ENCODE measurements at regions not wholly inside any gene's neighbourhood (a gene's known extent, or its start where the extent isn't known, plus 50 kb on each side); places are given as distances from the start of the nearest gene placed in this dataset.
A peak's percentile ranks its signal among the peaks of the same experiment; 100 is the strongest.

DNA sequence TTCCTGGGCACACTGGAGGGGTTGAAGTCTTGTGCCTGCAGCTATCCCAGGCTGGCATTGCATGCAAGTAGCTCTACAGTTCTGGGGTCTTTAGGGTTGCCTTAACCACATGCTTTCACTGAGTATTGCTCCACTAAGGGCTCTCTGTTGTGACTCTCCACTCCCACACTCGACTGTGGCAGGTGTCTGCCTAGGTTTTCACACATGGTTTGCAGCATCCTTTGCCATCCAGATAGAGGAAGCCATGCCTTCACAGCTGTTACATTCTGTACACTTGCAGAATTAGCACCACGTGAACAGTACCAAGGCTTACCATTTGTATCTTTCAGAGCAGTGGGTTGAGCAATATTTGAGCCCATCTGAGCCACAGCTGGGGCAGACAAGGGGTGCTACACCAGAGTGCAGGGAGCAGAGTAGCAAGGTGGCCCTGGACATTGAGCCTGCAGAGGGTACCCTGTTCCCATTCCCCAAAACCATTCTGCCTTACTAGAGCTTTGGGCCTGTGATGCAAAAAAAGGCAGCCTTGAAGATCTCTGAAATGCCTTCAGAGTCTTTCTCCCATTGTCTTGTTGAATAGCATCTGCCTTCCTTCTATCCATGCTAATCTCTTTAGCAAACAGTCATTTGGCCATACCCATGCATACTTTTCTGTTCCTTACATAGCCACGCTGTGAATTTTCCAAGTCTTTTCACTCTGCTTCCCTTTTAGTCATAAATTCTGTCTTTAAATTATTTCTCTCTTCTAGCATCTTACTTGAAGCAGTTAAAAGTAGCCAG is 95.2 kb upstream of the PLCL2 start:
- H3K27me3 ChIP-seq (ENCODE audit: control insufficient read depth, insufficient read depth, low read length): no peaks in the 10 kb centered on the region
- H3K27ac ChIP-seq (ENCODE audit: low read length): peak overlapping the region; percentile 59
- H3K9me3 ChIP-seq (ENCODE audit: control insufficient read depth, insufficient read depth, low read length): no peaks in the 10 kb centered on the region
- H3K4me1 ChIP-seq (ENCODE audit: control insufficient read depth, insufficient read depth, low read length): peaks cover 5% of the 10 kb centered on the region
- no peak for DNase-seq (ENCODE audit: low read depth, low spot score)
- no peak overlapping the region for H3K4me3 ChIP-seq (ENCODE audit: low read length)
- H3K36me3 ChIP-seq (ENCODE audit: control insufficient read depth, insufficient read depth, low read length): no peaks in the 10 kb centered on the region; the same call in 1 of the 2 replicates
- WGBS (ENCODE audit: insufficient coverage, insufficient read length): no CpG with 5 or more reads among the region's 3 CpGs

- Histone ChIP-seq H3K36me3 (ENCODE audit: control insufficient read depth, insufficient read depth, low read length) (no peaks in the 10 kb centered on the region; the same call in 1 of the 2 replicates), H3K4me3 (ENCODE audit: low read length) (no peak overlapping the region), H3K27ac (ENCODE audit: low read length) (no peak overlapping the region), H3K27me3 (ENCODE audit: control insufficient read depth, insufficient read depth, low read length) (no peaks in the 10 kb centered on the region), H3K9me3 (ENCODE audit: control insufficient read depth, insufficient read depth, low read length) (no peaks in the 10 kb centered on the region), H3K4me1 (ENCODE audit: control insufficient read depth, insufficient read depth, low read length) (peaks cover 5% of the 10 kb centered on the region)
- WGBS (ENCODE audit: insufficient coverage, insufficient read length): no CpG with 5 or more reads among the region's 7 CpGs
- DNase-seq (ENCODE audit: low read depth, low spot score): no peak
These were observed 94.0 kb upstream of the PLCL2 start for GRCh38 chr3:16790432-16791400.

GRCh38 chr3:16793321-16793720 is 91.4 kb upstream of the PLCL2 start:
- Histone ChIP-seq H3K36me3 (ENCODE audit: control insufficient read depth, insufficient read depth, low read length) (no peaks in the 10 kb centered on the region; the same call in 1 of the 2 replicates), H3K27ac (ENCODE audit: low read length) (no peak overlapping the region), H3K9me3 (ENCODE audit: control insufficient read depth, insufficient read depth, low read length) (no peaks in the 10 kb centered on the region), H3K4me3 (ENCODE audit: low read length) (no peak overlapping the region), H3K27me3 (ENCODE audit: control insufficient read depth, insufficient read depth, low read length) (no peaks in the 10 kb centered on the region), H3K4me1 (ENCODE audit: control insufficient read depth, insufficient read depth, low read length) (peaks cover 5% of the 10 kb centered on the region)
- no peak for DNase-seq (ENCODE audit: low read depth, low spot score)
- no CpG with 5 or more reads among the region's 5 CpGs for WGBS (ENCODE audit: insufficient coverage, insufficient read length)

DNA sequence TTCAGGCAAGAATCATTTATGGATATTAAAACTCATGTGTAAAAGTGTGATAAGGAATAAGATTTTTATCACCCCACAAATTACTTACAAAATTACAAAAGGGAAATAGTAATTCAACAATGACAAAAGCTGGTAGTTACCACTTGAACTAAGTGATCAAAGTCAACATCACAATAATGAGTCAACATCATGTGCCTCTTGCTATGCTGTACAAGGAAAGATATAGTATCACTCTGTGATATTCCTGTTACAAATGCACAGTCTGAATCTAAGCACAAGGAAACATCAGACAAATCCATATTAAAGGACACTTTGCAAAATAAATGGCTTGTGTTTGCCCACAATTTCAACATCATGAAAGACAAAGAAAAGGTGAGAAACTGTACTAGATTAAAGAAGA is 90.5 kb upstream of the PLCL2 start:
- H3K4me1 ChIP-seq (ENCODE audit: control insufficient read depth, insufficient read depth, low read length): peaks cover 5% of the 10 kb centered on the region
- no peak for DNase-seq (ENCODE audit: low read depth, low spot score)
- H3K27ac ChIP-seq (ENCODE audit: low read length): no peak overlapping the region

GRCh38 chr3:16795581-16795980 is 89.2 kb upstream of the PLCL2 start:
- no peaks in the 10 kb centered on the region for H3K27me3 ChIP-seq (ENCODE audit: control insufficient read depth, insufficient read depth, low read length)
- no peaks in the 10 kb centered on the region for H3K9me3 ChIP-seq (ENCODE audit: control insufficient read depth, insufficient read depth, low read length)
- H3K36me3 ChIP-seq (ENCODE audit: control insufficient read depth, insufficient read depth, low read length): no peaks in the 10 kb centered on the region; the same call in 1 of the 2 replicates
- no peak overlapping the region for H3K4me3 ChIP-seq (ENCODE audit: low read length)
- H3K4me1 ChIP-seq (ENCODE audit: control insufficient read depth, insufficient read depth, low read length): 0 out of 2 replicates have a peak, but pooled peaks cover 2% of the 10 kb centered on the region
- DNase-seq (ENCODE audit: low read depth, low spot score): no peak
- no CpG with 5 or more reads among the region's 2 CpGs for WGBS (ENCODE audit: insufficient coverage, insufficient read length)
- H3K27ac ChIP-seq (ENCODE audit: low read length): no peak overlapping the region

More for the DNA sequence above, 90.5 kb upstream of the PLCL2 start:
- Histone ChIP-seq H3K36me3 (ENCODE audit: control insufficient read depth, insufficient read depth, low read length) (no peaks in the 10 kb centered on the region; the same call in 1 of the 2 replicates), H3K4me3 (ENCODE audit: low read length) (no peak overlapping the region), H3K27me3 (ENCODE audit: control insufficient read depth, insufficient read depth, low read length) (no peaks in the 10 kb centered on the region), H3K9me3 (ENCODE audit: control insufficient read depth, insufficient read depth, low read length) (no peaks in the 10 kb centered on the region)

DNA sequence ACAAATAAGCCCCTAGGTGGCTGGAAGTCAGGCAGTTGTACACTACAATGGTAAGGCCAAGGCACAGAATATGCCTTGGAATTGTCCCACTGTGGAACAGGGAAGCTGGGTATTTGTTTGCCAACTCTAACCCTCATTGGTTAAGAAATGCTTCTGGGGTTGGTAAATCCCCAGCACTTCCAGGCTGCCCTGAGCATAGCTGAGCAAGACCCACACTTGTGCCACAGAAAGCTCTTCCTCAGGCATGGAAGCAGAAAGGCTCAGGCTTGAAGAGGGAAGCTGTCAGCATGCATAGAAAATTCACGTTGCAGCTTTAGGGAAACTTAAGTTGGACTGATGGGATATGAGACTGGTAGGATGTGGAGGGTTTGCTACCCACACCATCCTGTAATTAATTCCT is 86.9 kb upstream of the PLCL2 start:
- Histone ChIP-seq H3K4me1 (ENCODE audit: control insufficient read depth, insufficient read depth, low read length) (0 out of 2 replicates have a peak, but pooled peaks cover 2% of the 10 kb centered on the region), H3K27ac (ENCODE audit: low read length) (no peak overlapping the region), H3K9me3 (ENCODE audit: control insufficient read depth, insufficient read depth, low read length) (no peaks in the 10 kb centered on the region), H3K27me3 (ENCODE audit: control insufficient read depth, insufficient read depth, low read length) (no peaks in the 10 kb centered on the region), H3K36me3 (ENCODE audit: control insufficient read depth, insufficient read depth, low read length) (no peaks in the 10 kb centered on the region), H3K4me3 (ENCODE audit: low read length) (no peak overlapping the region)
- no CpG with 5 or more reads among the region's 1 CpG for WGBS (ENCODE audit: insufficient coverage, insufficient read length)
- DNase-seq (ENCODE audit: low read depth, low spot score): no peak

GRCh38 chr3:16798738-16799137 is 86.0 kb upstream of the PLCL2 start:
- H3K36me3 ChIP-seq (ENCODE audit: control insufficient read depth, insufficient read depth, low read length): no peaks in the 10 kb centered on the region
- no peaks in the 10 kb centered on the region for H3K9me3 ChIP-seq (ENCODE audit: control insufficient read depth, insufficient read depth, low read length)
- H3K4me1 ChIP-seq (ENCODE audit: control insufficient read depth, insufficient read depth, low read length): no peaks in the 10 kb centered on the region
- no peaks in the 10 kb centered on the region for H3K27me3 ChIP-seq (ENCODE audit: control insufficient read depth, insufficient read depth, low read length)
- no peak for DNase-seq (ENCODE audit: low read depth, low spot score)
- no peak overlapping the region for H3K27ac ChIP-seq (ENCODE audit: low read length)
- WGBS (ENCODE audit: insufficient coverage, insufficient read length): no CpG with 5 or more reads among the region's 4 CpGs
- no peak overlapping the region for H3K4me3 ChIP-seq (ENCODE audit: low read length)

DNA sequence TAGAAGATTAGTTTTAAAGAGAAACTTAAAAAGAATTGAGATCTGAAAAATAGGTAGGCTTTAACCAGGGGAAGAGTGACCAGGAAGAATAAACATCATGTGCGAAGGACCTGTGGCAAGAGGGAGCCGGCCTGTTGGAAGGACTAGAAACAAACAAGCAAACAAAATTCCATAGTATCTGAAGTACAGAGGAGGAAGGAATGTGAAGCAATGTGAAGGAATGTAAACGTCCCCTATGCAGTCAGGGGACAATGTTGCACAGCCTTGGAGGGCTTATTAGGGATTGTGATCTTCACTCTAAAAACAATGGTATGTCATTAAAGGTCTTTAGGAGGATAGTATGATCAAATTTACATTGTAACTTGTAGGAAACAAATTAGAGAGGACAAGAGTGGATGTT is 84.4 kb upstream of the PLCL2 start:
- no peak for DNase-seq (ENCODE audit: low read depth, low spot score)
- no peak overlapping the region for H3K27ac ChIP-seq (ENCODE audit: low read length)
- H3K36me3 ChIP-seq (ENCODE audit: control insufficient read depth, insufficient read depth, low read length): no peaks in the 10 kb centered on the region
- no peaks in the 10 kb centered on the region for H3K4me1 ChIP-seq (ENCODE audit: control insufficient read depth, insufficient read depth, low read length)
- no peaks in the 10 kb centered on the region for H3K9me3 ChIP-seq (ENCODE audit: control insufficient read depth, insufficient read depth, low read length)
- WGBS (ENCODE audit: insufficient coverage, insufficient read length): no CpG with 5 or more reads among the region's 3 CpGs
- no peak overlapping the region for H3K4me3 ChIP-seq (ENCODE audit: low read length)
- H3K27me3 ChIP-seq (ENCODE audit: control insufficient read depth, insufficient read depth, low read length): no peaks in the 10 kb centered on the region

GRCh38 chr3:16801223-16801622 is 83.5 kb upstream of the PLCL2 start:
- no peak overlapping the region for H3K4me3 ChIP-seq (ENCODE audit: low read length)
- H3K27me3 ChIP-seq (ENCODE audit: control insufficient read depth, insufficient read depth, low read length): no peaks in the 10 kb centered on the region
- DNase-seq (ENCODE audit: low read depth, low spot score): no peak
- no peak overlapping the region for H3K27ac ChIP-seq (ENCODE audit: low read length)
- no CpG with 5 or more reads among the region's 1 CpG for WGBS (ENCODE audit: insufficient coverage, insufficient read length)
- H3K9me3 ChIP-seq (ENCODE audit: control insufficient read depth, insufficient read depth, low read length): no peaks in the 10 kb centered on the region
- no peaks in the 10 kb centered on the region for H3K4me1 ChIP-seq (ENCODE audit: control insufficient read depth, insufficient read depth, low read length)
- H3K36me3 ChIP-seq (ENCODE audit: control insufficient read depth, insufficient read depth, low read length): no peaks in the 10 kb centered on the region

DNA sequence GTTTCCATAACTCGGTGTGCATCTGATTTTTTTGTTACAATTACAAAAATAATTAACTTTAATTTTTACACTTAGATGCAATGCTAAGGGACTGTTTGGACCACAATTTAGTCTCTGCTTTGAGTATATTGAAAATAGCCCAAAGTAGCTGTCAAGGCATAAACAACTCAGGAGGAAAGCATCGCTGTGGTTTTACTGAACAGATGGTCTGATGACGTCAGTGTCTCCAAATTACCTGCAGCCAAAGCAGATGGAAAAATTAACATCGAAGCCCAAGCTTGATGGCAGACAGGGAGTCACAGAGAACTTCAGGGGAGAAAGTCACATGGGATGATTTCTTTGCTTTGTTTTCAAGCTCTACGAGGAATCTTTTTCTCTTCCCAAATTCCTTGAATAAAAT is 83.1 kb upstream of the PLCL2 start:
- no peak overlapping the region for H3K4me3 ChIP-seq (ENCODE audit: low read length)

More for the DNA sequence above, 83.1 kb upstream of the PLCL2 start:
- DNase-seq (ENCODE audit: low read depth, low spot score): no peak
- Histone ChIP-seq H3K27ac (ENCODE audit: low read length) (no peak overlapping the region), H3K4me1 (ENCODE audit: control insufficient read depth, insufficient read depth, low read length) (no peaks in the 10 kb centered on the region), H3K36me3 (ENCODE audit: control insufficient read depth, insufficient read depth, low read length) (no peaks in the 10 kb centered on the region), H3K27me3 (ENCODE audit: control insufficient read depth, insufficient read depth, low read length) (no peaks in the 10 kb centered on the region), H3K9me3 (ENCODE audit: control insufficient read depth, insufficient read depth, low read length) (no peaks in the 10 kb centered on the region)
- WGBS (ENCODE audit: insufficient coverage, insufficient read length): no CpG with 5 or more reads among the region's 5 CpGs
